ENCODE measurements at regions not wholly inside any gene's neighbourhood (a gene's known extent, or its start where the extent isn't known, plus 50 kb on each side); places are given as distances from the start of the nearest gene placed in this dataset.

DNA sequence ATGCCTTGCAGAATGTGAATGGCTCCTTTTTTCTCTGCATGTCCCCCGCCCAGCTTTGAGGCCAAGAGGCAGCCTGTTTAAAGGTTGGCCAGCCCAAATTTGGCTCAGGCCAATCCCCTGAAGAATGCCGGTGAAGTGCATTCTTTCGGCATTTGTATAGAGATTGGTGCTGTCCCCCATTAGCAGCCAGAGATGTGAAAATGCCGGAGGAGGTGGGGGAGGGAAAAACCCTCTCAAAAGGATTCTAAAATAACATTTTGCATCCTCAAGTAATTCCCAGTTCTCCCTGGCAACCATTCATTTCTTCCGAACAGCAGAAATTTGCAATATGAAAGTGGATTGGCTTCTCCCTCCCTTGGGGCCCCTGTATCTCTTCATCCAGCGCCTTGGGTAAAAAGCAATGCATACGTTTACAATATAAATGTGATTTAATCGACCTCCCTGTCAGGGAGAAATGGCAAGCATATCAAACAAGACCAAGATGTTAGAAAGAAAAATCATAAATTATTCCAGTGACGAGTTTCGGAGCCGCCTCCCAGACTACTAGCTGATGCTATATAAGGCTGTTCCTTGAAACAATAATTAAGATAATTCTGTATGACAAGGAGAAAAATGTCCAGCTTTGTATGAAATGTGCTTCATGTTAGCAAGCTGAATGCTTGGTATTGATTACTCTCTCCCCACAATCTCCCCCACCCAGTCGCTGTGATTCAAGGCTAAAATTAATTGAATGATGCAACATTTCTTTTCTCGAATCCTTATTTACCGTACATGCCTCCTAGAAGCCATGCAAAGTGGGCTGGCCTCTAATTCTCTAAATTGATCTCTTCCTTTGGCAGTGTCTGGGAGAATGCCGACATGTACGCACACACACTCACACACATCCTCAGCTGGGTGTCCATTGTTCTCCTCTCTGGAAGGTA lies 323.7 kb downstream of the RPS24 start:
- TF ChIP-seq FOXK2 (IDR thresholded peaks at IDR 0.05) (no peak), HDGF (IDR thresholded peaks at IDR 0.05; ENCODE audit: borderline replicate concordance) (no peak), SUZ12 (IDR thresholded peaks at IDR 0.05) (no peak), SP1 (IDR thresholded peaks at IDR 0.05) (no peak), ELF4 (IDR thresholded peaks at IDR 0.05) (no peak), FOXM1 (IDR thresholded peaks at IDR 0.05; ENCODE audit: borderline replicate concordance) (no peak), LEF1 (IDR thresholded peaks at IDR 0.05; ENCODE audit: borderline replicate concordance) (no peak), TARDBP (IDR thresholded peaks at IDR 0.05) (no peak), ZNF384 (IDR thresholded peaks at IDR 0.05) (no peak)

Data from HEK293T (cell line).